22Rv1 (cell line): ENCODE measurements at regions not wholly inside any gene's neighbourhood (a gene's known extent, or its start where the extent isn't known, plus 50 kb on each side); places are given as distances from the start of the nearest gene placed in this dataset.

ENCODE experiments used
- H3K27ac ChIP-seq: fragments of 450-650 bp; 2 replicates; pipeline ENCODE4 v1.5.1; 2017
- CTCF ChIP-seq: fragments of 450-650 bp; IDR thresholded peaks from 2 replicates; pipeline ENCODE4 v1.5.1; 2017; ENCODE audit warnings: mild to moderate bottlenecking
- ZFX ChIP-seq: fragments of 450-650 bp; IDR thresholded peaks from 2 replicates; pipeline ENCODE4 v1.6.1; 2017; ENCODE audit warnings: antibody characterized with exemption, borderline replicate concordance

GRCh38 chr5:158389786-158390185 lies 530.8 kb upstream of the CLINT1 start:
- H3K27ac ChIP-seq, result no peak overlapping the region

GRCh38 chr5:158388021-158388420 lies 529.1 kb upstream of the CLINT1 start:
- no peak overlapping the region for H3K27ac ChIP-seq
- TF ChIP-seq CTCF, result no peak
- no peak for TF ChIP-seq ZFX

More at GRCh38 chr5:158389786-158390185, 530.8 kb upstream of the CLINT1 start:
- no peak for TF ChIP-seq ZFX
- no peak for TF ChIP-seq CTCF

- TF ChIP-seq CTCF (no peak), ZFX (no peak)
- H3K27ac ChIP-seq, result no peak overlapping the region
Measured at GRCh38 chr5:158387499-158387898, 528.6 kb upstream of the CLINT1 start.

GRCh38 chr5:158385982-158386381 lies 527.0 kb upstream of the CLINT1 start:
- H3K27ac ChIP-seq, result peak overlapping the region; percentile 37
- TF ChIP-seq ZFX, result no peak
- no peak for TF ChIP-seq CTCF

GRCh38 chr5:158384535-158385481 lies 525.9 kb upstream of the CLINT1 start:
- TF ChIP-seq ZFX (no peak), CTCF (no peak)
- no peak overlapping the region; the same call in 1 of the 2 replicates for H3K27ac ChIP-seq

GRCh38 chr5:158383486-158383885 lies 524.5 kb upstream of the CLINT1 start:
- no peak overlapping the region for H3K27ac ChIP-seq
- TF ChIP-seq CTCF, result no peak
- TF ChIP-seq ZFX, result no peak

GRCh38 chr5:158382473-158382872 lies 523.5 kb upstream of the CLINT1 start:
- no peak overlapping the region for H3K27ac ChIP-seq
- TF ChIP-seq ZFX (no peak), CTCF (no peak)
